Activated CD4-positive, alpha-beta memory T cell treated with anti-CD3 and anti-CD28 coated beads, Interleukin-2, amount 10 ng/mL, durations not matched to agents 7 days and 5 days (primary cell): ENCODE measurements at regions not wholly inside any gene's neighbourhood (a gene's known extent, or its start where the extent isn't known, plus 50 kb on each side); places are given as distances from the start of the nearest gene placed in this dataset.
"Not testable (repeated sequence)": the region's sequence is repeated elsewhere in the genome, so short reads cannot be mapped to it uniquely, and the experiment has no call there.

Experiments
- CTCF ChIA-PET: fragments of 350-600 bp; sonication (Branson Sonifier 250); formaldehyde crosslinking; loops from one replicate; lab custom pipeline; 2021; ENCODE audit warnings: antibody characterized with exemption, inconsistent platforms; lab: Charles Lee
- POLR2A ChIA-PET: fragments of 350-600 bp; sonication (Branson Sonifier 250); formaldehyde crosslinking; loops from one replicate; lab custom pipeline; 2021; ENCODE audit warnings: antibody characterized with exemption; lab: Charles Lee
- DNase-seq: peaks from one replicate; pipeline ENCODE4 v3.0.0-alpha.2; 2020
- H3K27ac Mint-ChIP-seq: one replicate; pipeline ENCODE4 v1.8.0; 2021; ENCODE audit warnings: mild to moderate bottlenecking, mixed read lengths
- H3K27me3 Mint-ChIP-seq: one replicate; pipeline ENCODE4 v1.8.0; 2021; ENCODE audit warnings: mixed read lengths
- H3K36me3 Mint-ChIP-seq: one replicate; pipeline ENCODE4 v1.8.0; 2021; ENCODE audit warnings: low read depth, mixed read lengths
- H3K4me1 Mint-ChIP-seq: one replicate; pipeline ENCODE4 v1.8.0; 2021; ENCODE audit warnings: mixed read lengths
- H3K4me3 Mint-ChIP-seq: one replicate; pipeline ENCODE4 v1.8.0; 2021; ENCODE audit warnings: mild to moderate bottlenecking, mixed read lengths
- H3K9me3 Mint-ChIP-seq: one replicate; pipeline ENCODE4 v1.8.0; 2021; ENCODE audit warnings: mixed read lengths

DNA sequence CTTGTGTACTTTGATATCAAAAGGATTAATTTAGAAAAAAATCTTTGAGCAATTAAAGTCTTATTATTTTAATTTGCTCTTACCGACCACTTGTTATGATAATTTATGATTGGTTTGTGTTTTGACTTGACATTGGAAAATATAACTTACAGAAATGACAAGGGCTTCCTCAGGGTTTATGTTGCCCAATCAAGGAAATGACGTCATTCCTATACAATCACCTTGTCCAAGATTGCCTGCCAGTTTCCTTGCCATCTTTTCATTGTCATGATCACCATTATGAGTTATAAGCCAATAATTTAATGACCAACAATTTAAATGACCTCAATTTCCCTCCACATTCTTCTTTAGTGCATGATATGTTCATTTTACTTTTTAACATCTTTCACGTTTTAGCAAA lies 351.8 kb upstream of the TMEFF2 start:
- POLR2A ChIA-PET: no interaction called here

DNA sequence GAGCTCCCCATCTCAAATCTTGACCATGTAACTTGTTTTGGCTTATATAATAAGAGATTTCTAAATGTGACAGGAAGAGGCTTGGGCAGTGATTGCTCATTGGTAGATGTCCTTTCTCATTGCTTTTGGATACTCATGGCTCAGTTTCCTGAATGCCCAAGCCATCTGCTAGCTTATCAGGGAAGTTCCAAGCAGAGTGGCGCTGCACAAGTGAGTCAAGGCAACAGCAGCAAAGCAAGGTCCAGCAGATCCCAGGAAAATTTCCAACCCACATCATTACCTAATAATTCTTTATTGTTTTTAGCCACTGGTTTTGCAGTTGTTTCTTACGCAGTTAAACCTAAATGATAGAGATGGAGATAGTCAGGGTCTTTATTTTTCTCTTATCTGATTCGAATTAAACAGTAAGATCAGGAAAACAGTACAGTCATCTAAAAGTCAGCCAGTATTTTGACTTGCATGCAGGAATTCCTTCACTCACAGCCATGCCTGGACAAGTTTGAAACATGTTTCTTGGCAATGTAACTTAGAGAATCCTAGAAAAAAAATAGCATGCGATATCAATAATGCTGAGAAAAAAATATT lies 349.7 kb upstream of the TMEFF2 start:
- Mint-ChIP-seq H3K27ac (no peak overlapping the region), H3K9me3 (no peaks in the 10 kb centered on the region), H3K4me3 (no peak overlapping the region), H3K4me1 (no peaks in the 10 kb centered on the region), H3K36me3 (no peaks in the 10 kb centered on the region), H3K27me3 (no peaks in the 10 kb centered on the region)
- ChIA-PET CTCF (no interaction called here), POLR2A (no interaction called here)
- DNase-seq: no peak

More for the DNA sequence above, 351.8 kb upstream of the TMEFF2 start:
- H3K4me3 Mint-ChIP-seq: no peak overlapping the region
- DNase-seq: no peak
- no peaks in the 10 kb centered on the region for H3K9me3 Mint-ChIP-seq
- CTCF ChIA-PET: no interaction called here
- H3K4me1 Mint-ChIP-seq: no peaks in the 10 kb centered on the region
- H3K27me3 Mint-ChIP-seq: no peaks in the 10 kb centered on the region
- no peak overlapping the region for H3K27ac Mint-ChIP-seq
- no peaks in the 10 kb centered on the region for H3K36me3 Mint-ChIP-seq

DNA sequence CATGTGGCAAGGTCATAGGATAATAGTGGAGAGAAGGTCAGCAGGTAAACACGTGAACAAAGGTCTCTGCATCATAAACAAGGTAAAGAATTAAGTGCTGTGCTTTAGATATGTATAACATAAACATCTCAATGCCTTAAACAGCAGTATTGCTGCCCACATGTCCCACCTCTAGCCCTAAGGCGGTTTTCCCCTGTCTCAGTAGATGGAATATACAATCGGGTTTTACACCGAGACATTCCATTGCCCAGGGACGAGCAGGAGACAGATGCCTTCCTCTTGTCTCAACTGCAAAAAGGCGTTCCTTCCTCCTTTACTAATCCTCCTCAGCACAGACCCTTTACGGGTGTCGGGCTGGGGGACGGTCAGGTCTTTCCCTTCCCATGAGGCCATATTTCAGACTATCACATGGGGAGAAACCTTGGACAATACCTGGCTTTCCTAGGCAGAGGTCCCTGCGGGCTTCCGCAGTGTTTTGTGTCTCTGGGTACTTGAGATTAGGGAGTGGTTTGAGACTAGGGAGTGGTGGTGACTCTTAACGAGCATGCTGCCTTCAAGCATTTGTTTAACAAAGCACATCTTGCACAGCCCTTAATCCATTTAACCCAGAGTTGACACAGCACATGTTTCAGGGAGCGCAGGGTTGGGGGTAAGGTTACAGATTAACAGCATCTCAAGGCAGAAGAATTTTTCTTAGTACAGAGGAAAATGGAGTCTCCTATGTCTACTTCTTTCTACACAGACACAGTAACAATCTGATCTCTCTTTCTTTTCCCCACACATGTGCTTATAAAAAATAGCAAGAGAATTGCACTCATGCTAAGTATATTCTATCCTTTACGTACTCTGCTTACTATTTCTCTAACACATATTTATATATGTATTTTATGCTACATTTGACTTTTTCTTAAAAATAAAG lies 347.7 kb upstream of the TMEFF2 start:
- CTCF ChIA-PET, DNase-seq, POLR2A ChIA-PET, H3K36me3 Mint-ChIP-seq, H3K27me3 Mint-ChIP-seq, H3K4me3 Mint-ChIP-seq, H3K9me3 Mint-ChIP-seq, H3K27ac Mint-ChIP-seq, H3K4me1 Mint-ChIP-seq: not testable (repeated sequence)

DNA sequence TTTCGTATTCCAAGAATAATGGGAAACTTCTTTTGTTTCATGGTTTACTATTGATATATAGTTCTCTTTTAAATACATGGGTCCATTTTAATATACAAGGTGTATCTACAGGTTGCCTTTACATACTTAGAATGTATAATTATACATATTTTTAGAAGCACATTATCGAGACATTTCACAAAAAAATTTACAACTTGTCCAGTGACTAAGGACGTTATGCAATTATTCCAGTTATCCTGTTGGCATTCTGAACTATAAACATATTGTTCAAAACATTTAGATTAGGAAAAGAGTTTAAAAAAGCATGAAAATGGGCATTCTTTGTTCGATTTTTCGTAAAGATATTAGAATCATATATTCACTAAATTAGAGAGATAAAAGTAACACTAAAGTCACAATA lies 344.6 kb upstream of the TMEFF2 start:
- no peak overlapping the region for H3K27ac Mint-ChIP-seq

DNA sequence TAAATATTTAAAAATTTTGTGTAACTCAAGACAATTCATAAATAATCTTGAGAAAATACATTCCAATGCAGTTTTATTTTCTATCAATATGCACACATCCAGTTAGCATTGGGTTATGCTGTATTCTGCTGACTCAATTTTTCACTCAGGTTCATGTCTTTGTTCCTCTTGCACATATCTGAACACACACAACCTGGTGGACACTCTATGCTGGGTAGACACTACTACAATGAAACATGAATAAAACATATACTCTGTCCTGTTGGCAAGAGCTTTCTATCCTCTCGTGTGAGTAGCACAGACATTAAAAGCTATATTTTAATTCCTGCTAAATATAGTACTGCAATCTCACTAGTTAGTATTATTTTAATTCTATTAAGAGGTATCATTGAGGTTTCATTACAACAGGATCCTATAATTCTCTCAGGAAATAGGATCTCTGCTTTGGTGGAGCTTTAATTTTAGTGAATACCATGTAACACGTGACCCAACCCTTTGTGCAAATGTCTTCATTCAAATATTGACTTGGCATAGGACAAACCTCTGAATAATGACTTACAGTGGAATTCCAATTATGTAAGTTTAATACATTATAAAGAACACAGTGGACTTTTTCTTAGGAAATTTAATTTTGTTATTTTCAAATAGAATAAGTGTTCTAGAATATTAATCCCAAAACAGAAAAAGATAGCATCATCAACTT lies 342.3 kb upstream of the TMEFF2 start:
- no peak overlapping the region for H3K4me3 Mint-ChIP-seq
- no peaks in the 10 kb centered on the region for H3K9me3 Mint-ChIP-seq
- POLR2A ChIA-PET: no interaction called here
- H3K27ac Mint-ChIP-seq: no peak overlapping the region
- no peaks in the 10 kb centered on the region for H3K27me3 Mint-ChIP-seq
- no peaks in the 10 kb centered on the region for H3K36me3 Mint-ChIP-seq
- CTCF ChIA-PET: no interaction called here
- no peaks in the 10 kb centered on the region for H3K4me1 Mint-ChIP-seq
- no peak for DNase-seq

More for the DNA sequence above, 344.6 kb upstream of the TMEFF2 start:
- CTCF ChIA-PET: no interaction called here
- DNase-seq: no peak
- H3K27me3 Mint-ChIP-seq: no peaks in the 10 kb centered on the region
- H3K36me3 Mint-ChIP-seq: no peaks in the 10 kb centered on the region
- H3K4me3 Mint-ChIP-seq: no peak overlapping the region
- POLR2A ChIA-PET: no interaction called here
- H3K4me1 Mint-ChIP-seq: no peaks in the 10 kb centered on the region
- no peaks in the 10 kb centered on the region for H3K9me3 Mint-ChIP-seq

DNA sequence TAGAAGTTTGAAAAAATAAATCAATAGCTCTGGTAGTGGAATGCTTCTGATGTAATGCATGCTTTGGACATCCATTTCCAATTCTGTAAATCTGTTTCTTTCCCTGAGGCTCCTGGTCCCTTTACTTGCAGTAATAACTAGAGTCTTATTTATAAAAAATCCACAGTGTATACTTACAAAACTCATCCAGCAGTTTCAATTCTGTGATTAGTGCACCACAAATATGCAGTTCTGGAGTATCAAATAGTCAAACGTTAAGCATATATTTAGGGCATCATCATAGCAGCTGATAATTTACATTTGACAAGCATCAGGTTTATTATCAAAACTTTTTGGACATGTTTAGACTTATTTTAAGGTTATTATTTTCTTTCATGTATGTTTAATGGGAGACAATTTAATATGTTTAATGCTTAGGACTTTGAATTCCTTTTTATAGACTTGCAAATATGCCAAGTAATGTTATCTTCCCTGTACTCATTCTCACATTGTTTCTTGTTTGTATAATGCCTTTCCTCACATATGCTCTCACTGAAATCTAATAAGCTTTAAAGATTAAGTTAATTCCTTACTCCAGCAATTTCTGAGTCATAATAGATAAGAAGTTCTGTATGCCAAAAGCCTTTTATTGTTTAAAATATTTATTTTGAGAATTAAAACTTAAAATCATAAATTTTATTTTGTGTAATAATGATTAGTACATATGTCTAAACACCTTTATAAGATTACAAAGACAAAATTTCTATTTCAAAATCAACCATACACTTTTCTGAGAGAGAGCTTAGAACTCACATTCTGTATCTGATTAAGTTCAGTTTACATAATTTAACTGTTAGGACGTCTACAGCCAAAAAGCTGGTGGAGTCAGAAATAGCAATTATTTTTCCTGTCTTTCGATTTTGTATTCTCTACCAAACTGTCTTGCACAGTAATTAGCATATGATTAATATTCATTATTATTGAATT lies 341.5 kb upstream of the TMEFF2 start:
- no peak overlapping the region for H3K4me3 Mint-ChIP-seq
- no peaks in the 10 kb centered on the region for H3K27me3 Mint-ChIP-seq
- no peaks in the 10 kb centered on the region for H3K36me3 Mint-ChIP-seq
- H3K9me3 Mint-ChIP-seq: no peaks in the 10 kb centered on the region
- H3K27ac Mint-ChIP-seq: no peak overlapping the region
- no peaks in the 10 kb centered on the region for H3K4me1 Mint-ChIP-seq
- no peak for DNase-seq
- CTCF ChIA-PET: no interaction called here
- POLR2A ChIA-PET: no interaction called here

DNA sequence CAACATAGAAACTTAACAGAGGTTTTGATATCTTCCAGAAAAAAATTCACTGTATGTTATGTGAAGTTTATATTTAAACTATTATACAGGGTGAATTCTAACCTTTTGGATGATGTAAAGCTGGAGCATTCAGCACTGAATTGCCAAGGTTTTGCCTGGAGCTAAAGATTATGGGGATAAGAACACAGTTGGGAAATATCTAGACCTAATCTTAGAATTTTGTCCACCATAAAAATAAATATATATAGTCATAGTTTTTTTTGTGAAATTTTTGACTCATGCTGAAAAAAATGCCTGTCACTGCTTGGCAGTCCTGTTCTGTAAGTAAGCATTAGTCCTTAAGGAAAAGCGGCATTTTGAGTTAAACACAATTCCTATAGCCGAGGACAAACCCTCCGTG lies 339.3 kb upstream of the TMEFF2 start:
- CTCF ChIA-PET: no interaction called here
- no peaks in the 10 kb centered on the region for H3K36me3 Mint-ChIP-seq
- no peak overlapping the region for H3K27ac Mint-ChIP-seq
- POLR2A ChIA-PET: no interaction called here
- H3K9me3 Mint-ChIP-seq: no peaks in the 10 kb centered on the region
- no peak for DNase-seq
- no peak overlapping the region for H3K4me3 Mint-ChIP-seq
- H3K4me1 Mint-ChIP-seq: no peaks in the 10 kb centered on the region
- H3K27me3 Mint-ChIP-seq: no peaks in the 10 kb centered on the region

DNA sequence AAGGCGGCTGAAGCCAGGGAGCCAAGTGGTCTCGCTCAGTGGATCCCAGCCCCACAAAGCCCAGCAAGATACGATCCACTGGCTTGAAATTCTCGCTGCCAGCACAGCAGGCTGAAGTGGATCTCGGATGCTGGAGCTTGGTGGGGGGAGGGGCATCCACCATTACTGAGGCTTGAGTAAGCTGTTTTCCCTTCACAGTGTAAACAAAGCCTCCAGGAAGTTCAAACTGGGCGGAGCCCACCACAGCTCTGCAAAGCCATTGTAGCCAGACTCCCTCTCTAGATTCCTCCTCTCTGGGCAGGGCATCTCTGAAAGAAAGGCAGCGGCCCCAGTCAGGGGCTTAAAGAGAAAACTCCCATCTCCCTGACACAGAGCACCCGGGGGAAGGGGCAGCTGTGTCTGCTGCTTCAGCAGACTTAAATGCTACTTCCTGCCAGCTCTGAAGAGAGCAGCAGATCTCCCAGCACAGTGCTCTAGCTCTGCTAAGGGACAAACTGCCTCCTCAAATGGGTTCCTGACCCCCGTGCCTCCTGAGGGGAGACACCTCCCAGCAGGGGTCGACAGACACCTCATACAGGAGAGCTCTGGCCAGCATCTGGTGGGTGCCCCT lies 330.0 kb upstream of the TMEFF2 start:
- H3K4me1 Mint-ChIP-seq, H3K9me3 Mint-ChIP-seq, H3K27ac Mint-ChIP-seq, H3K4me3 Mint-ChIP-seq, H3K36me3 Mint-ChIP-seq, CTCF ChIA-PET, POLR2A ChIA-PET, DNase-seq, H3K27me3 Mint-ChIP-seq: not testable (repeated sequence)

DNA sequence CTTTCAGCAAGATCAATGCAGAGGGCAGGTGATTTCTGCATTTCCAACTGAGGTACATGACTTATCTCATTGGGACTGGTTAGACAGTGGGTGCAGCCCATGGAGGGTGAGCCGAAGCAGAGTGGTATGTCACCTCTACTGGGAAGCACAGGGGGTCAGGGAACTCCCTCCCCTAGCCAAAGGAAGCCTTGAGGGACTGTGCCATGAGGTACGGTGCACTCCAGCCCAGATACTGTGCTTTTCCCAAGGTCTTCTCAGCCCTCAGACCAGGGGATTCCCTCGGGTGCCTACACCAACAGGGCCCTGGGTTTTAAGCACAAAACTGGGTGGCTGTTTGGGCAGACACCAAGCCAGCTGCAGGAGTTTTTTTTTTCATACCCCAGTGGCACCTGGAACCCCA lies 329.5 kb upstream of the TMEFF2 start:
- not testable (repeated sequence) for H3K4me1 Mint-ChIP-seq, H3K27ac Mint-ChIP-seq

DNA sequence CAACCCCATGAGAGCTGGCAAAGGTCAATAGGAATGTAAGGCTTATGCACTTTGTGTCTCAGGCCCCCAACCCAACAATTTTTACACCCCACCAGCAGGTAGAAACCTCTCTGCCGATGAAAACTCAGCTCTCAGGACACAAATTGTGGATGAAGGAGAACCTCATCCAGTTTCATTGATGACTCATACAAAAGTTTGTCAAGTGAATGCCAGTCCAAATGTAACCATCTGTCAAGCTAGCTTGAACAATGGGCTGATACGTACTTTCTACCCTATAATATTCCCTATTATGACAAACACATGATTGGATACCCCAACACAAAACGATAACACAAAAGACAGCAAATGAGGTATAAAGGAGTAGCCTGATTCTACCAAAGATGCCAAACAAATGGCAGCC lies 321.2 kb upstream of the TMEFF2 start:
- H3K27me3 Mint-ChIP-seq: no peaks in the 10 kb centered on the region
- no peak overlapping the region for H3K27ac Mint-ChIP-seq
- no peak overlapping the region for H3K4me3 Mint-ChIP-seq
- H3K4me1 Mint-ChIP-seq: no peaks in the 10 kb centered on the region
- no peaks in the 10 kb centered on the region for H3K9me3 Mint-ChIP-seq
- no peaks in the 10 kb centered on the region for H3K36me3 Mint-ChIP-seq
- DNase-seq: no peak
- CTCF ChIA-PET: no interaction called here
- POLR2A ChIA-PET: no interaction called here

More for the DNA sequence above, 329.5 kb upstream of the TMEFF2 start:
- DNase-seq, H3K4me3 Mint-ChIP-seq, POLR2A ChIA-PET, H3K36me3 Mint-ChIP-seq, H3K9me3 Mint-ChIP-seq, H3K27me3 Mint-ChIP-seq, CTCF ChIA-PET: not testable (repeated sequence)

DNA sequence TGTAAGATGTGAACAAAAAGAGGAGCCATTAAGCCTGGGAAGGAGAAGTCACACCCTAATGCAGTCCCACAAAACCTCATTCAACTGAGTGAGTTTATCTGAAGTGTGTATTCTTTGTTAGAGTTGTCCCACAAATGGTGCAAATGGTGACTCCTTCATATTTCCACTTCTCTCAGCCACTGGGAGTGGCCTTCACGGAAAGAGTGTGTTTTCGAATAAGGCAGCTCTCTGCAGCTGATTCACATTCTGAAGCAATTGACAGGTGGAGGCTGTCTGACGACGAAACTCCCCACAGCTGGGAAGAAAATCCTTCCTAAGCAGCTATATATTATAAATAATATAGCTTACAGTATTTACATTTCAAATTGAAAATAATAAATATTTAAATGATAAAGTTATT lies 318.8 kb upstream of the TMEFF2 start:
- ChIA-PET POLR2A (no interaction called here), CTCF (no interaction called here)
- Mint-ChIP-seq H3K27ac (no peak overlapping the region), H3K27me3 (no peaks in the 10 kb centered on the region), H3K36me3 (no peaks in the 10 kb centered on the region), H3K4me1 (no peaks in the 10 kb centered on the region), H3K4me3 (no peak overlapping the region), H3K9me3 (peaks cover 2% of the 10 kb centered on the region)
- DNase-seq: no peak

DNA sequence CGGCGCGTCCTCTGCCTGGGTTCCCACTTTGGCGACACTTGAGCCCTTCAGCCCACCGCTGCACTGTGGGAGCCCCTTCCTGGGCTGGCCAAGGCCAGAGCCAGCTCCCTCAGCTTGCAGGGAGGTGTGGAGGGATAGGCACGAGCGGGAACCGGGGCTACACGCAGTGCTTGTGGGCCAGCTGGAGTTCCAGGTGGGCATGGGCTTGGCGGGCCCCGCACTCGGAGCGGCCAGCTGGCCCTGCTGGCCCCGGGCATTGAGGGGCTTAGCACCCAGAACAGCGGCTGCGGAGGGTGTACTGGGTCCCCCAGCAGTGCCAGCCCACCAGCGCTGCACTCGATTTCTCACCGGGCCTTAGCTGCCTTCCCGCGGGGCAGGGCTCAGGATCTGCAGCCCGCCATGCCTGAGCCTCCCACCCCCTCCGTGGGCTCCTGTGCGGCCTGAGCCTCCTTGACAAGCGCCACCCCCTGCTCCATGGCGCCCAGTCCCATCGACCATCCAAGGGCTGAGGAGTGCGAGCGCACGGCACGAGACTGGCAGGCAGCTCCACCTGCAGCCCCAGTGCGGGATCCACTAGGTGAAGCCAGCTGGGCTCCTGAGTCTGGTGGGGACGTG lies 313.2 kb upstream of the TMEFF2 start:
- H3K27me3 Mint-ChIP-seq, CTCF ChIA-PET, POLR2A ChIA-PET, H3K36me3 Mint-ChIP-seq, DNase-seq, H3K27ac Mint-ChIP-seq, H3K4me3 Mint-ChIP-seq, H3K4me1 Mint-ChIP-seq: not testable (repeated sequence)
- peaks cover 13% of the 10 kb centered on the region for H3K9me3 Mint-ChIP-seq
